DND-41 (cell line): ENCODE measurements at regions not wholly inside any gene's neighbourhood (a gene's known extent, or its start where the extent isn't known, plus 50 kb on each side); places are given as distances from the start of the nearest gene placed in this dataset.

Source experiments
- EZH2 ChIP-seq: IDR thresholded peaks from 3 replicates; pipeline ENCODE4 v1.6.1; 2012; ENCODE audit warnings: borderline replicate concordance, low read depth, mild to moderate bottlenecking, moderate library complexity, low read length, inconsistent platforms; ENCODE audit not compliant: severe bottlenecking
- TF ChIP-seq, protein P1 (sequence below): IDR thresholded peaks from 2 replicates; pipeline ENCODE4 v1.5.1; 2012; ENCODE audit warnings: borderline replicate concordance, low read length, moderate library complexity, mild to moderate bottlenecking; ENCODE audit not compliant: poor library complexity, severe bottlenecking; ENCODE audit errors: extremely low read depth

DNA sequence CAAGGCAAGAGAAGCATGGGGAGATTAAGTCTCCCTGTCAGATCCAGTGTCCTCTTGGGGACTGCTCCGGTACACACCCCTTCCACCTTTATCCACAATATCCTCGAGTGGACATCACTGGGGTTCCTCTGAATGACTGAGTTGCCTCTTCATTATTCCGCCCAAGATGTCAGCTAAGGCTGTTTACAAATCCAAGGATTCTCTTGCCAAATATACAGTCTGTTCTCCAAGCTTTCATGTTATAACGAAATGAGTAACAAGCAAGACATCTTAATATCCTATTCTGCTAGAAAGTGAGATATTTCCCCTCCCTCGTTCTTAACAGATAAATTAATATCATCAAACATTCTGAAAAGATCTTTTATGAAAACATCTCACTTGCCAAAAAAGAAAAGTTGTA, 314.1 kb upstream of the IRX5 start:
- TF ChIP-seq, protein P1, sequence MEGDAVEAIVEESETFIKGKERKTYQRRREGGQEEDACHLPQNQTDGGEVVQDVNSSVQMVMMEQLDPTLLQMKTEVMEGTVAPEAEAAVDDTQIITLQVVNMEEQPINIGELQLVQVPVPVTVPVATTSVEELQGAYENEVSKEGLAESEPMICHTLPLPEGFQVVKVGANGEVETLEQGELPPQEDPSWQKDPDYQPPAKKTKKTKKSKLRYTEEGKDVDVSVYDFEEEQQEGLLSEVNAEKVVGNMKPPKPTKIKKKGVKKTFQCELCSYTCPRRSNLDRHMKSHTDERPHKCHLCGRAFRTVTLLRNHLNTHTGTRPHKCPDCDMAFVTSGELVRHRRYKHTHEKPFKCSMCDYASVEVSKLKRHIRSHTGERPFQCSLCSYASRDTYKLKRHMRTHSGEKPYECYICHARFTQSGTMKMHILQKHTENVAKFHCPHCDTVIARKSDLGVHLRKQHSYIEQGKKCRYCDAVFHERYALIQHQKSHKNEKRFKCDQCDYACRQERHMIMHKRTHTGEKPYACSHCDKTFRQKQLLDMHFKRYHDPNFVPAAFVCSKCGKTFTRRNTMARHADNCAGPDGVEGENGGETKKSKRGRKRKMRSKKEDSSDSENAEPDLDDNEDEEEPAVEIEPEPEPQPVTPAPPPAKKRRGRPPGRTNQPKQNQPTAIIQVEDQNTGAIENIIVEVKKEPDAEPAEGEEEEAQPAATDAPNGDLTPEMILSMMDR, result no peak
- TF ChIP-seq EZH2, result no peak
